Sigmoid colon (tissue), 4 donors: ENCODE measurements at regions not wholly inside any gene's neighbourhood (a gene's known extent, or its start where the extent isn't known, plus 50 kb on each side); places are given as distances from the start of the nearest gene placed in this dataset.

Source experiments
- EP300 ChIP-seq, 4 donors: sonication (generic); formaldehyde crosslinking; IDR thresholded peaks; one replicate each; pipeline ENCODE4 v1.6.1; 2017; ENCODE audit warnings: antibody characterized with exemption in 4 of 4
- POLR2A ChIP-seq, 2 donors: fragments of 450-650 bp; IDR thresholded peaks; one replicate each; pipeline ENCODE4 v1.6.1; 2016; ENCODE audit warnings: antibody characterized with exemption in 2 of 2, mild to moderate bottlenecking in 2 of 2, moderate library complexity in 2 of 2
- TF ChIP-seq, protein P1 (sequence below), 4 experiments: fragments of 450-650 bp in 3 of 4; fragments of 200-600 bp in 1 of 4; IDR thresholded peaks; one replicate each; pipeline ENCODE4 v1.5.1; 2016 to 2019; ENCODE audit warnings: antibody characterized with exemption in 4 of 4, mild to moderate bottlenecking in 3 of 4, moderate library complexity in 2 of 4

GRCh38 chr1:224540535-224540934, 75.6 kb upstream of the CNIH3 start:
- TF ChIP-seq EP300 (IDR thresholded peaks at IDR 0.05) (no peak), POLR2A (IDR thresholded peaks at IDR 0.05) (no peak)
- TF ChIP-seq, protein P1, sequence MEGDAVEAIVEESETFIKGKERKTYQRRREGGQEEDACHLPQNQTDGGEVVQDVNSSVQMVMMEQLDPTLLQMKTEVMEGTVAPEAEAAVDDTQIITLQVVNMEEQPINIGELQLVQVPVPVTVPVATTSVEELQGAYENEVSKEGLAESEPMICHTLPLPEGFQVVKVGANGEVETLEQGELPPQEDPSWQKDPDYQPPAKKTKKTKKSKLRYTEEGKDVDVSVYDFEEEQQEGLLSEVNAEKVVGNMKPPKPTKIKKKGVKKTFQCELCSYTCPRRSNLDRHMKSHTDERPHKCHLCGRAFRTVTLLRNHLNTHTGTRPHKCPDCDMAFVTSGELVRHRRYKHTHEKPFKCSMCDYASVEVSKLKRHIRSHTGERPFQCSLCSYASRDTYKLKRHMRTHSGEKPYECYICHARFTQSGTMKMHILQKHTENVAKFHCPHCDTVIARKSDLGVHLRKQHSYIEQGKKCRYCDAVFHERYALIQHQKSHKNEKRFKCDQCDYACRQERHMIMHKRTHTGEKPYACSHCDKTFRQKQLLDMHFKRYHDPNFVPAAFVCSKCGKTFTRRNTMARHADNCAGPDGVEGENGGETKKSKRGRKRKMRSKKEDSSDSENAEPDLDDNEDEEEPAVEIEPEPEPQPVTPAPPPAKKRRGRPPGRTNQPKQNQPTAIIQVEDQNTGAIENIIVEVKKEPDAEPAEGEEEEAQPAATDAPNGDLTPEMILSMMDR (IDR thresholded peaks at IDR 0.05), result no peak
